GM19328 (cell line): ENCODE measurements at regions not wholly inside any gene's neighbourhood (a gene's known extent, or its start where the extent isn't known, plus 50 kb on each side); places are given as distances from the start of the nearest gene placed in this dataset.
"Not testable (repeated sequence)": the region's sequence is repeated elsewhere in the genome, so short reads cannot be mapped to it uniquely, and the experiment has no call there.

ENCODE experiments used
- ATAC-seq: cut with Tn5 transposase; IDR thresholded peaks from one replicate; pipeline ENCODE4 v1.9.1; 2021; ENCODE audit warnings: mild to moderate bottlenecking, moderate library complexity; ENCODE audit not compliant: unreplicated experiment

DNA sequence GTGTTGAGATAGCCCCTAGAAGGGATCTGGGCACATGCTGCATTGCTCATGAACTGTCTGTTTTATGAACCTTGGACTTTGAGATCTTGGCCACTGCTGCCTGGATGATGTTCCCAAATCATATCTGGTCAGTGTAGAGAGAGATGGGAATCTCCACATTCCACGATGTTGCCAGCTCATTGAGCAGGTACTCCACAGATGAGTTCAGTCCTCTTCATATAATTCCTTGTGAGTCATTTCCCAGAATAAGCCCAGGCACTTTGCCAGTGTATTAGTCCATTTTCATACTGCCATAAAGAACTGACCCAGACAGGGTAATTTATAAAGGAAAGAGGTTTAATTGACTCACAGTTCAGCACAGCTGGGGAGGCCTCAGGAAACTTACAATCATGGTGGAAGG, 254.0 kb upstream of the RUNX1 start:
- no peak for ATAC-seq

DNA sequence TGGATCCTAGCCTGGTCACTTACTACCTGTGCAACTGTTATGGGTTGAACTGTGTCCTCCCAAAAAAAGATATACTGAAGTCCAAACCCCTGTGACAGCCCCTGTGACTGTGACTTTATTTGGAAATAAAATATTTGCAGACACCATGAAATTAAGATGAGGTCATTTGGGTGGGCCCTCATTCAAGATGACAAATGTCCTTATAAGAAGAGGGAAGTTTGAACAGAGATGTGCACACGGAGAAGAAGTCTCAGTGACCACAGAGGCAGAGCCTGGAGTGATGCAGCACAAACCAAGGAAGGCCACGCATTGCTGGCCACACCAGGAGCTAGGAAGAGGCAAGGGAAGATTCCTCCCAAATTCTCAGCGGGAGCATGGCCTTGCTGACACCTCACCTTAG, 249.7 kb upstream of the RUNX1 start:
- no peak for ATAC-seq

- no peak for ATAC-seq
Observed at GRCh38 chr21:35297665-35298064, 248.6 kb upstream of the RUNX1 start.

DNA sequence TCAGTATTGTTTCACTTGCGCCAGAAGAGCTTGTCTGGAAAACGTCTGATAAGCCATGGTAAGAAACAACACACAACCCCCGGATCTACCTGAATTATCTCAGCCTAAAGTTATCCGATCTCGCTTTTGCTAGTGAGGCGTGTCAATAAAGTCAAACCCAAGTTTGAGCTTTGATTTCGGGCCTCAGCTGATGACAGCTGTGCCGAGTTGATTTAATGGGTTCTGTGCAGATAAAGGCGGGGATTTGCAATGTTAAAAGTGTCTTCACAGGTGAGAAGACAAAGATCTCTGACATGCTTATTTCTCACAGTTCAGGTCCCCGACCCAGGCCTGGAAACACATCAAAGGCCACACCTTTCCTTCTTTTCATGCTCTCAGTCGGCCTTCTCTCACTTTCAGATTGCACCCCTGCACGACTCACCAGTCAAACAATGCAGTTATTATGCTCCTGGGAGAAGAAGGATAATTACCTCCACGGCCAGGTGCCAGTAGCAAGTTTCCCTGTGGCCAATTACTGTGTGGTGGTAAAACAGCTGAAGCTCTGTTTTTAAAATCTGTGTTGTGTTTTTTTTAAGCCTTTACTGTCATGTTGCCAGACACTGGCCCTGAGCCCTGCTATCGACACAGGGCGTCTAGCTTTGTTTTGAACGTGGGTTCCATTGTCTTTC, 245.3 kb upstream of the RUNX1 start:
- no peak for ATAC-seq

GRCh38 chr21:35291973-35292627, 243.0 kb upstream of the RUNX1 start:
- ATAC-seq = no peak

GRCh38 chr21:35291034-35291433, 241.9 kb upstream of the RUNX1 start:
- no peak for ATAC-seq

GRCh38 chr21:35288238-35288637, 239.1 kb upstream of the RUNX1 start:
- no peak for ATAC-seq

- no peak for ATAC-seq
Observed at GRCh38 chr21:35284199-35284598, 235.1 kb upstream of the RUNX1 start.

- ATAC-seq = no peak
Observed at GRCh38 chr21:35282944-35283343, 233.8 kb upstream of the RUNX1 start.

- no peak for ATAC-seq
Observed at GRCh38 chr21:35281956-35282355, 232.9 kb upstream of the RUNX1 start.

GRCh38 chr21:35280231-35280630, 231.1 kb upstream of the RUNX1 start:
- ATAC-seq = no peak

- no peak for ATAC-seq
Observed at GRCh38 chr21:35275776-35276175, 226.7 kb upstream of the RUNX1 start.

- no peak for ATAC-seq
Observed at GRCh38 chr21:35274923-35275322, 225.8 kb upstream of the RUNX1 start.

- ATAC-seq = no peak
Observed at GRCh38 chr21:35274090-35274489, 225.0 kb upstream of the RUNX1 start.

DNA sequence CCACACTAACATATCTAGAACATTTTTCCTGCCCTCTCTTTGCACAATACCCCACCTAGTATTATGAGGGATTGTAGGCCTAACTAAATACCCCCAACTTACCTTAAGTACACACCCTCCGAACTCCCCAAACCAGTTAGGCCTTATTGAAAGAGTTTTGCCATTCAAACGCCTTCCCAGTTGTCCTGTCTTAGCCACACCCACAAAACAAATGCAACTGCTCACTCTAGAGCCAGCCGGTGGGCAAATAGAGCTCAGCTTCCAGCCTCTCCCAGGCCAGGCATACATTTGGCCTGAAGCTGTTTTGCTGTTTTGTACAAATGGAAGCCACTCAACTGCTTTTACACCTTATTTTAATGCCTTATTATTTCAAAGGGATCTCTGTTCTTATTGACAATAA, 224.2 kb upstream of the RUNX1 start:
- ATAC-seq = no peak

- ATAC-seq = not testable (repeated sequence)
Observed at GRCh38 chr21:35271344-35272118, 222.4 kb upstream of the RUNX1 start.

DNA sequence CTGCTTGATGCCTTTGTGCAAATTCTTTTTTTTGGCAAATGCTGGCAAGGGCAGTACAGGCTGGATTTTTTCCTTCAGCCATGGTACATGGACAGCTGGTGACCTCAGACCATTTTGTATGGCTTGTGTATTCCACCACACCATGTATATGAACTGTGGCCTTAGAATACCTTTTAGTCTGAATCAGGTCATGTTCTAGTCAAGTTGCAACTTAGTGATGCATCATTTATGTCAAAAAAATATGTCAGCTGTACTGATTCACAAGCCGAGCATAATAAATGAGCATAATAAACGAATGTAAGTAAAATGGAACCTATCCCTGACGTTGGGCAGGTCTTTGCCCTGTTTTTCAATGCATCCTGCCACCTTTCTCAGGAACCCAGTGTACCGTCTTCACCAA, 219.7 kb upstream of the RUNX1 start:
- no peak for ATAC-seq

- no peak for ATAC-seq
Observed at GRCh38 chr21:35268261-35268660, 219.2 kb upstream of the RUNX1 start.

DNA sequence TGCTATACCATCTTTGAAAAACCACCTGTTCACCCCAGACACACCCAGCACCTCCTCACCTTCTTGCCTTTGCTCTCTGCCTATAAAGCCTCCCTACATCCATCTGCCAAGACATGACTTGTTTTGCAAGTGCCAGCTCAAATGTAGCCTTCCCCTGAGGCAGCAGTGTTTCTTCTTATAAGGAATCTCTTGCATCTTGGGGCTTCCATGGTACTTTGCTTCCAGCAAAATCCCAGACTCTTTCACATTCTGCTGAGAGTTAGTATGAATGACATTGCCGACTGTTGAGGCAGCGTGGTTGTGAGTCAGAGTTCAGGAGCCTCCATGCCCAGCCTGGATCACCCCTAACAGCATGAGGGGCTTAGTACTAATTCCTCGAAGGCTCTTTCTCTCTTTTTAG, 217.4 kb upstream of the RUNX1 start:
- ATAC-seq = no peak

DNA sequence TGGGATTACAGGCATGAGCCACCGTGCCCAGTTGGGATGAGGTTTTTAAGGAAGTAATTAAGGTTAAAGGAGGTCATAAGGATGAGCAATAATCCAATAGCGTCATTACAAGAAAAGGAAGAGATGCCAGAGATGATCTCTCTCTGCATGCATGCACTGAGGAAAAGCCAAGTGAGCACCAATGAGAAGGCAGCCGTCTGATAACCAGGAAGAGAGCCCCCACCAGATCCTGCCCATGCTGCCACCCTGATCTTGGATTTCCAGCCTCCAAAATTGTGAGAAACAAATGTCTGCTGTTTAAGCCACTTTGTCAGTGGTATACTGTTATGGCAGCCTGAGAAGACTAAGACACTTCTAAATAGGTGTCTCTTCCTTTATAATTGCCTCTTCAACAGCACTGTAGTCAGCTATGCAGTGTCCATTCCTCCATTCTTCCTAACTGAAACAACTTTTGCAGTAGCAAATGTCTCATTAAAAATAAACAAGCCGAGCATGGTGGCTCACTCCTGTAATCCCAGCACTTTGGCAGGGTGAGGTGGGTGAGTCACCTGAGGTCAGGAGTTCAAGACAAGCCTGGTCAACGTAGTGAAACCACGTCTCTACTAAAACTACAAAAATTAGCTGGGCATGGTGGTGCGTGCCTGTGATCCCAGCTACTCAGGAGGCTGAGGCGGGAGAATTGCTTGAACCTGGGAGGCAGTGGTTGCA, 216.2 kb upstream of the RUNX1 start:
- ATAC-seq = no peak

- no peak for ATAC-seq
Observed at GRCh38 chr21:35259457-35259856, 210.4 kb upstream of the RUNX1 start.
